ENCODE measurements at regions not wholly inside any gene's neighbourhood (a gene's known extent, or its start where the extent isn't known, plus 50 kb on each side); places are given as distances from the start of the nearest gene placed in this dataset.
A peak's percentile ranks its signal among the peaks of the same experiment; 100 is the strongest.

DNA sequence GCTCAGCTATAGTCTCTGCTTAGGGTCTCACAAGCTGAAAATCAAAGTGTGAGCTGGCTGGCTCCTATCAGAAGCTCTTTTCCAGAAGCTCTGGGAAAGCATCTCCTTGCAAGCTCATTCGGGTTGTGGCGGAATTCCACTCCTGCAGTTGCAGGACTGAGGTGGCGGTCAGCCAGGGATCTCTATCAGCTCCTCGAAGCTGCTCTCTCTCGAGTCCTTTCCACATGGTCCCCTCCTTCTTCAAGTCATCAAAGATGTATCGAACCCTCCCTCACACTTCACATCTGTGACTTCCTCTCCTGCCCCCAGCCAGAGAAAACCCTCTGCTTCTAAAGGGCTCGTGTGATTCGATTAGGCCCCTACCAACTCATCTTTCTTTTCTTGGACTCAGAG lies 141.7 kb downstream of the ZFP36L2 start:
- DNase-seq: peak; percentile 88

- DNase-seq: peak; percentile 87
Measured at GRCh38 chr2:43083710-43084698, 142.4 kb downstream of the ZFP36L2 start.

DNA sequence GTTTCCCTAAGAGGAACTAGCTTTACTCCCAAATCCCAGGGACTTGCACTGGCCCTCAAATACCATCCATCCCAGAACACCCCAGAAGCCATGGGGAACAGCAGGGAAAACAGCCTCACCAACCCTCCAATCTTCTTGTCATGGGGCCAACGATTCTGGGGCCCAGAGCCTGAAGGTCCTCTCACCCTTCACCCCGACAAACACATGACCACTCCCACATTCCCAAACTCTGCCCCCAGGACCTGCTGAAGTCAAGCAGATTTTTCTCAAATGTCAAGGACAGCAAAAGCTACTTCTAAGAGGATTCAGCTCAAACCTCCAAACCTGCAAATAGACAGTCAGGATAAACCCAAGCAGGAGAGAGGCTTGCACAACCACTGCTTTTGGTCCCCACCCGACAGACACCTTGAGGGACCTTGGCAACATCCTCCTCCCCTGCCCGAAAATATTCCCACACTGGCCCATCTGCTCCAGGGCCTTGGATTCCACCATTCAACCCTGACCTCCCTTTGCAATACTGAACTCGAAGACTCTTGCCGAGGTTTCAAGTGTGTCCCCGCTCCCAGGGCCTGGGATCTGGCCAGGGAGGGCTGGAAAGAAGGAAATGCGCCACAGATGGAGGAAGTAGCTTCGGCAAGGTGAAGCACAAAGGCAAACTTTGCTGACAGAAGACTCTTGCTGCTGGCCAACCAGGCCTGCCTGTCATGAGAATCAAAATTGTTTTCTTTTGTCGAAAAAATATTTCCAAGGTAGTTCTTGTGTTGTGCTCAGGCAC lies 143.3 kb downstream of the ZFP36L2 start:
- DNase-seq: peak; percentile 35

DNA sequence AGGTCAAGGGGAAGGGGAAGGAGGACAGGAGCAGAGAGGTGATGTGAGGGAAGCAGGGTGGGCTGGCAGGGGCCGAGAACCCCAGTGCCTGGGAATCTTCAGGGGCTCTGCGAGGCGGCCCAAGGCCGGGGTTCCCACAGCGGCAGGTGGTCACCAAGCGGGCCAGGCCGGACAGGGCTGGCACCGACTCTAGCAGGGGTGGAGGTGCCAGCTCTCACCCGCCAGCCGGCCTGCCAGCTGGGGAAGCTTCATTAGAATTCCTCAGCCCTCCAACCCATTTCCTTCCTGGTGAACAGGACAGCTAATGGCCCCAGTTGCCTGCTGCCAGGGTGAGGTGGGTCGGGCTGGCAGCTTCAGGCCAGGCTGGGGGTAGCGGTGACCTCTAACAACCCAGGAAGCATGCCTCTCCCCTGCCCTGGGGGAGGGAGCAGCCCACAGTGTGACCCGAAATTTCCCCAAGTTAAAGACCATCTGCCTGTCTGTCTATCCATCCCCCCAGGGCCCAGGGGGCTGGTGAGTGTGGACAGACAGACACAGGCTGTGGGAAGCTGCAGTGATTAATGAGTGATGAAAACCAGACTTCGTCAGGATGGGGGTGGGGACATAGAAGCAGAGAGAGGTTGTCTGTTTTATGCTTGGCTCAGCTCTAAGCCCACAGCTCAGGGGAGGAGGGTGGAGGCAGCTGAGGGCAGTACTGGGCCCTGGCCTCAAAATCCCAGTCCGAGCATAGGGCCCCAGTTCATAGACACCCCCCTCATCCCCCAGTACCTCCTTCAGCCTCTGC lies 144.1 kb downstream of the ZFP36L2 start:
- peak; percentile 97 for DNase-seq

GRCh38 chr2:43081131-43081765 lies 145.2 kb downstream of the ZFP36L2 start:
- peak; percentile 22 for DNase-seq

DNA sequence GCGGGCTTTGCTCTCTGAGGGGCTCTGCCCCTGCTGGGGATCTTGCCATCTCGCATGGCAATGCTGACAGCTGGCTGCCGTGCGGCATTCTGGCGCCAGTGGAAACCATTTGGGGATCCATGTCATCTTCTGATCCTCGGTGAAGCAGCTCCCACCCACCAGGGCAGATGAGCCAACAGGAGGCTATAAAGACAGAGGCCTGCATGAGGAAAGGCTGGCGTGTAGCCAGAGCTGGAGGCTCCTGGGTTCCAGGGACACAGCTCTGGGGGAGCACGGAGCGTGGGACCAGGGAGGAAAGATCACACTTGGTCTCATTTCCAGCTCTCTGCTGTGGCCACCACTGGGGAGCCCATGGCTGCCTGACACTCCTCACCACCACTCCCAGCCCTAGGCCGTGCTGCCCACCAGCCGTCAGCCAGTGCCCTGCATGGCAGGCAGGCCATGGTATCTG lies 145.8 kb downstream of the ZFP36L2 start:
- DNase-seq: no peak

GRCh38 chr2:43078781-43079755 lies 147.3 kb downstream of the ZFP36L2 start:
- DNase-seq: peak; percentile 53

- DNase-seq: no peak
Measured at GRCh38 chr2:43078301-43078700, 148.1 kb downstream of the ZFP36L2 start.

DNA sequence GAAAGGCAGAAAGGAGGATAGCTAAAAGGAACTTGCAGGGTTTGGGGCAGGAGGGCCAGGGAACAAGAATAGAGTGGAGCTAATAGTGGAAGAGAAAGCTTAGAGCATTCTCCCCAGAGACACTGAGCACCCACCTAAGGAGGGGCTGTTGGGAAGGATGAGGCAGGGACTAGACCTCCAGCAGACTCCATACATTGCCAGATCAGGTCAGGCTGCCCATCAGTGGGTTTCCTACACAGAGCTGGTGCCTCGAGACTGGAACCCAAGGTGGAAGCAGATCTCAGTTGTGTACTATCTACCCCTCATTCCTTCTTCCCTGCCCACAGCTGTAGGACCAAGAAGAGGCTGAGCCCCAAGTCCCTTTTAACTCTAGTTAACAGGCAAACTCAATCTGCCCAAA lies 148.5 kb downstream of the ZFP36L2 start:
- no peak for DNase-seq

DNA sequence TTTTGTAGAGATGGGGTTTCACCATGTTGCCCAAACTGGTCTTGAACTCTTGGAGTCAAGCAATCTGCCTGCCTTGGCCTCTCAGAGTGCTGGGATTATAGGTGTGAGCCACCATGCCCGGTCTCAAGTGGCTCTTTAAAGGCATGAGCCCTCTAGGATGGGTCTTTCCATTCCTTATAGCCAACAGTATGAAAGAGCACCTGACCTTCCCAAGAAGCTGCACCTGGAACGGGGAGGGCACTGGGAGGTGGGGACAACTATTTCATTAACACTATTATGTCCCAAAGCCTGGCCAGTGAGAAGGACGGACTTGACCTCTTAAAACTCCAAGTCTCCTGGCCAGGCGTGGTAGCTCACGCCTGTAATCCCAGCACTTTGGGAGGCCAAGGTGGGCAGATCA lies 149.7 kb downstream of the ZFP36L2 start:
- DNase-seq: no peak

- peak; percentile 94 for DNase-seq
Measured at GRCh38 chr2:43075811-43076585, 150.4 kb downstream of the ZFP36L2 start.

DNA sequence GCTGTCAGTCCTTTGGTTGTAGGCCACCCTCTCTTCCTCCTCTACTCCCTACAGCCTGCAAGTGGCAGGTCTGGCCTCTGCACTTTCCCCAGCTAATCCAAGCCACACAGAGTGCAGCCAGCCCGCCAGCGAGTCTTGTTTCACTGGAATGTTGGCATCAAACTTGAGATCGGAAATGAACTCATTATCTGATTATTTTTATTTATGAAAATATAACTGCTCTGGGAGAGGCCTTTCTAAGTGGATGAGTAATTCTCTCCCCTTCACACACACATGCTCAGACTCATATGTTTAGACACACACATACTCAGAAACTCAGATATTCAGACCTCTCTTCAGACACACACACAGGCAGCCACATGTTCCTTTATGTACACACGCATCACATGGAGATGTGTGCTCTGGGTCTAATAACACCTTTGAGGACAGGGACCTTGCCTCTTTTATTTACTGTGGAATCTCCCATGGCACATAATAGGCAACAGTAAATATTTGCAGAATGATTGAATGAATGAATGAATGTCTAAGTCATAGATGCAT lies 151.3 kb downstream of the ZFP36L2 start:
- peak; percentile 98 for DNase-seq

- DNase-seq: no peak
Measured at GRCh38 chr2:43074592-43075053, 151.8 kb downstream of the ZFP36L2 start.

- no peak for DNase-seq
Measured at GRCh38 chr2:43074052-43074451, 152.4 kb downstream of the ZFP36L2 start.

GRCh38 chr2:43073401-43073825 lies 153.0 kb downstream of the ZFP36L2 start:
- DNase-seq: peak; percentile 73

GRCh38 chr2:43071599-43072550 lies 154.5 kb downstream of the ZFP36L2 start:
- DNase-seq: peak; percentile 70

GRCh38 chr2:43070676-43071502 lies 155.5 kb downstream of the ZFP36L2 start:
- no peak for DNase-seq

GRCh38 chr2:43070030-43070429 lies 156.4 kb downstream of the ZFP36L2 start:
- DNase-seq: no peak
